Cardiac muscle cell (in vitro differentiated cells and primary cell): ENCODE measurements at regions not wholly inside any gene's neighbourhood (a gene's known extent, or its start where the extent isn't known, plus 50 kb on each side); places are given as distances from the start of the nearest gene placed in this dataset.

Experiments used
- DNase-seq, 2 donors: peaks; one replicate each; pipeline versions ENCODE4 v3.0.0 to v3.0.0-alpha.2; 2010 to 2017; ENCODE audit warnings: low read depth in 1 of 2, low spot score in 1 of 2
- H3K27ac ChIP-seq: fragments of 200-600 bp; sonication (generic); 2 replicates; pipeline ENCODE4 v1.5.1; 2016
- H3K27me3 ChIP-seq: fragments of 200-600 bp; sonication (generic); 2 replicates; pipeline ENCODE4 v1.6.0; 2016; ENCODE audit warnings: control low read depth
- H3K36me3 ChIP-seq: fragments of 200-600 bp; sonication (generic); 2 replicates; pipeline ENCODE4 v1.5.1; 2016; ENCODE audit warnings: control low read depth
- H3K4me1 ChIP-seq: fragments of 200-600 bp; sonication (generic); 2 replicates; pipeline ENCODE4 v1.8.1; 2017; ENCODE audit warnings: low read depth, mild to moderate bottlenecking, mixed run types
- H3K4me3 ChIP-seq: fragments of 200-600 bp; sonication (generic); 2 replicates; pipeline ENCODE4 v1.5.1; 2016; ENCODE audit warnings: mild to moderate bottlenecking
- H3K9me3 ChIP-seq: fragments of 200-600 bp; sonication (generic); 2 replicates; pipeline ENCODE4 v1.5.1; 2017; ENCODE audit warnings: low read depth, mild to moderate bottlenecking, control low read depth
- CTCF ChIP-seq: IDR thresholded peaks from 2 replicates; pipeline ENCODE4 v1.5.1; 2012; ENCODE audit warnings: low read depth, mild to moderate bottlenecking, low read length

GRCh38 chr6:151671195-151671594 lies 136.3 kb upstream of the ESR1 start:
- H3K4me1 ChIP-seq = no peaks in the 10 kb centered on the region
- no peak for TF ChIP-seq CTCF
- H3K9me3 ChIP-seq = no peaks in the 10 kb centered on the region
- no peaks in the 10 kb centered on the region for H3K36me3 ChIP-seq
- DNase-seq = no peak
- H3K4me3 ChIP-seq = no peak overlapping the region
- no peaks in the 10 kb centered on the region for H3K27me3 ChIP-seq
- no peak overlapping the region for H3K27ac ChIP-seq

GRCh38 chr6:151674578-151674977 lies 132.9 kb upstream of the ESR1 start:
- DNase-seq = no peak
- no peak overlapping the region for H3K27ac ChIP-seq
- H3K27me3 ChIP-seq = no peaks in the 10 kb centered on the region
- H3K9me3 ChIP-seq = no peaks in the 10 kb centered on the region
- H3K4me3 ChIP-seq = no peak overlapping the region
- no peak for TF ChIP-seq CTCF
- H3K4me1 ChIP-seq = no peaks in the 10 kb centered on the region
- no peaks in the 10 kb centered on the region for H3K36me3 ChIP-seq

- peak; percentile 89 for TF ChIP-seq CTCF
- peak; percentile 47 to 69 for DNase-seq
Measured at GRCh38 chr6:151675746-151676459, 131.6 kb upstream of the ESR1 start.

GRCh38 chr6:151676460-151676945 lies 131.0 kb upstream of the ESR1 start:
- H3K4me1 ChIP-seq = no peaks in the 10 kb centered on the region
- no peak overlapping the region for H3K4me3 ChIP-seq
- no peak for DNase-seq
- H3K27ac ChIP-seq = no peak overlapping the region
- no peaks in the 10 kb centered on the region for H3K27me3 ChIP-seq
- H3K36me3 ChIP-seq = no peaks in the 10 kb centered on the region
- no peaks in the 10 kb centered on the region for H3K9me3 ChIP-seq
- no peak for TF ChIP-seq CTCF

More at GRCh38 chr6:151675746-151676459, 131.6 kb upstream of the ESR1 start:
- Histone ChIP-seq H3K36me3 (no peaks in the 10 kb centered on the region), H3K27ac (no peak overlapping the region), H3K4me3 (no peak overlapping the region), H3K4me1 (no peaks in the 10 kb centered on the region), H3K27me3 (no peaks in the 10 kb centered on the region), H3K9me3 (no peaks in the 10 kb centered on the region)

- H3K9me3 ChIP-seq = no peaks in the 10 kb centered on the region
- H3K27me3 ChIP-seq = no peaks in the 10 kb centered on the region
- H3K36me3 ChIP-seq = no peaks in the 10 kb centered on the region
- no peak overlapping the region for H3K27ac ChIP-seq
- no peaks in the 10 kb centered on the region for H3K4me1 ChIP-seq
- H3K4me3 ChIP-seq = no peak overlapping the region
- DNase-seq = no peak
- TF ChIP-seq CTCF = no peak
Measured at GRCh38 chr6:151677404-151677803, 130.1 kb upstream of the ESR1 start.
